ENCODE measurements at regions not wholly inside any gene's neighbourhood (a gene's known extent, or its start where the extent isn't known, plus 50 kb on each side); places are given as distances from the start of the nearest gene placed in this dataset.

DNA sequence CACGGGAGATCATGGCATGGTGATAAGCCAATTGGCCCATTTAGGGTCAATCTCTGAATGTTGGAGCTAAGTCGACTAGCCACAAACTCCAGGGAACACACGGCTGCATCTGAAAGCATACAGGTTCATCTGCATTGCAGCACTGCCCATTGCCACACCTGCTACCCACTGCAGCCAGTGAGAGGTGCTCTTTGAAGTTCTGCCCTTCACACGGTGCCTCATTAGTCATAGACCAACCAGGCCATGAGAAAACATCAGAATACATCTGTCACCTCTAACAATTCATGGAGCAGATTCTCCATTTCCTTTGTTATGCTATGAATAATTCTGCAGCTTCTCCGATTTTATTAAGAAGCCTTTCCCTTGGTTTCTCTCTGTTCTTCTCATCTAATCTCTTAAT is 65.7 kb upstream of the FAM204A start:
- H3K27me3 Mint-ChIP-seq, result peaks cover 11% of the 10 kb centered on the region

DNA sequence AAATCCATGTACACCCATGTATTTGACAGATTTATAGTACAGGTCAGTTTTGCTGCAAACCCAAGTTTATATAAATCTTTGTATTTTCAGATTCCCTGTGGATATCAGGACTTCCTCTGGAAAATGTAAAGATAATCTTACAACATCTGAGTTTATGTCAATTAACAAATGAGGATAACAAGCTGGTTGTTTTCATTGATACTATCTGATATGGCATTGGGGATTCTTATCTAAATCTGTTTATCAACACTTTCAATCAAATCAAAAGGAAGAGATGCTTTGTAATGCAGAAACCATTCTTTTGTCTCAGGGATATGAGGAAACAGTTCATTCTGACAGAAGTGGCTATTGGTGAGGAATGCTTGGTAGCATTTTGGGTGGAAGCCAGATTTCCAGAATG is 64.9 kb upstream of the FAM204A start:
- ChIA-PET POLR2A (no interaction called here), CTCF (no interaction called here)
- no peaks in the 10 kb centered on the region for H3K36me3 Mint-ChIP-seq (ENCODE audit: low read depth)
- H3K9me3 Mint-ChIP-seq, result no peaks in the 10 kb centered on the region
- H3K27ac Mint-ChIP-seq, result no peak overlapping the region
- H3K4me3 Mint-ChIP-seq, result no peak overlapping the region
- H3K4me1 Mint-ChIP-seq, result no peaks in the 10 kb centered on the region
- ATAC-seq (ENCODE audit: low read depth), result no peak
- no peak for DNase-seq
- TF ChIP-seq, protein P1, sequence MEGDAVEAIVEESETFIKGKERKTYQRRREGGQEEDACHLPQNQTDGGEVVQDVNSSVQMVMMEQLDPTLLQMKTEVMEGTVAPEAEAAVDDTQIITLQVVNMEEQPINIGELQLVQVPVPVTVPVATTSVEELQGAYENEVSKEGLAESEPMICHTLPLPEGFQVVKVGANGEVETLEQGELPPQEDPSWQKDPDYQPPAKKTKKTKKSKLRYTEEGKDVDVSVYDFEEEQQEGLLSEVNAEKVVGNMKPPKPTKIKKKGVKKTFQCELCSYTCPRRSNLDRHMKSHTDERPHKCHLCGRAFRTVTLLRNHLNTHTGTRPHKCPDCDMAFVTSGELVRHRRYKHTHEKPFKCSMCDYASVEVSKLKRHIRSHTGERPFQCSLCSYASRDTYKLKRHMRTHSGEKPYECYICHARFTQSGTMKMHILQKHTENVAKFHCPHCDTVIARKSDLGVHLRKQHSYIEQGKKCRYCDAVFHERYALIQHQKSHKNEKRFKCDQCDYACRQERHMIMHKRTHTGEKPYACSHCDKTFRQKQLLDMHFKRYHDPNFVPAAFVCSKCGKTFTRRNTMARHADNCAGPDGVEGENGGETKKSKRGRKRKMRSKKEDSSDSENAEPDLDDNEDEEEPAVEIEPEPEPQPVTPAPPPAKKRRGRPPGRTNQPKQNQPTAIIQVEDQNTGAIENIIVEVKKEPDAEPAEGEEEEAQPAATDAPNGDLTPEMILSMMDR (IDR thresholded peaks at IDR 0.05), result no peak
- intact Hi-C loops (cut with micrococcal nuclease), result no loop called here
- H3K27me3 Mint-ChIP-seq, result peaks cover 11% of the 10 kb centered on the region

More for the DNA sequence above, 65.7 kb upstream of the FAM204A start:
- H3K4me3 Mint-ChIP-seq, result no peak overlapping the region
- H3K9me3 Mint-ChIP-seq, result no peaks in the 10 kb centered on the region
- POLR2A ChIA-PET, result no interaction called here
- DNase-seq (no peak), ATAC-seq (ENCODE audit: low read depth) (no peak)
- CTCF ChIA-PET, result no interaction called here
- intact Hi-C loops (cut with micrococcal nuclease), result no loop called here
- TF ChIP-seq, protein P1 (IDR thresholded peaks at IDR 0.05), result no peak
- no peaks in the 10 kb centered on the region for H3K36me3 Mint-ChIP-seq (ENCODE audit: low read depth)
- H3K4me1 Mint-ChIP-seq, result no peaks in the 10 kb centered on the region
- no peak overlapping the region for H3K27ac Mint-ChIP-seq

DNA sequence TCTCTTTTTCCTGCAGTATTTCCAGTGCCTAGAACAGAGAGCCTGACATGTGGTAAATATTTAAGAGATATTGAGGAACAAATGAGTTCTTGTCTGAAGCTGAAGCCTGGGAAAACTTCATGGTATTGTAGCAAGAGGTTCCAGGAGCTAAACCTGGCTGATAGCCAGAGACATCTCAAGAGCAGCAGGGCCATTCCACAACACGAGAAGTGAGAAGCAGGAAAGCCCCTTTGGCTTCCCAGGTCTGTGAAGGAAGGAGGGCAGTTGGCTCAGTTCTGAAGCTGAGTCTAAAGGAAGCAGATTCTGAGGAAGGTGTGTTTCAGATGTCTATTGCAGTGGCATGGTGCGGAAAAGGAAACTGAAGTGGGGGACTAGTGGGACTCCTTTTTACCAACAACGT is 63.8 kb upstream of the FAM204A start:
- CTCF ChIA-PET, result no interaction called here

DNA sequence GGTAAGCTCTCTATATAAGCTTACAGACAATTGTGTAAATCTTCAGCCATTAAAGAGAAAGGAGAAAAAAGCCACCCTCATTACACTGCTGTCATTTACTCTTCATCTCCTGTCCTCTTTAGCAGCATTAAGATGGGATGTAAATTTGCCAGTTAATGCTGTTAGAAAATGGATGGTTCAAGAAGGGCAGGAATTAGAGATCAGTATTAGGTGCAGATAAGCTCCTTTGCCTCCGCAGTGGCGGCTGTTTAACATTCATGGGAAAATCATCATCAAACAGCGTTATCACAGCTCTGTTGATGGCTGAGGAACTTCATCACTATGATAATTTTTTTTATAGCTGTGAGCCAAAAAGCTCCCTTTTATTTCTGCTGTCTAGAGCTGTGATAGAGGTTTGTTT is 61.8 kb upstream of the FAM204A start:
- Mint-ChIP-seq H3K27ac (no peak overlapping the region), H3K27me3 (peaks cover 9% of the 10 kb centered on the region), H3K4me1 (no peaks in the 10 kb centered on the region), H3K4me3 (no peak overlapping the region), H3K9me3 (peaks cover 5% of the 10 kb centered on the region), H3K36me3 (ENCODE audit: low read depth) (no peaks in the 10 kb centered on the region)
- intact Hi-C loops (cut with micrococcal nuclease), result no loop called here
- ATAC-seq (ENCODE audit: low read depth), result no peak
- TF ChIP-seq, protein P1 (IDR thresholded peaks at IDR 0.05), result no peak
- ChIA-PET CTCF (no interaction called here), POLR2A (no interaction called here)
- DNase-seq, result no peak

More for the DNA sequence above, 63.8 kb upstream of the FAM204A start:
- POLR2A ChIA-PET, result interaction anchor here (0.6 kb wide), 1 partner anchor 1527 kb away, joined by 4 read pairs; no protein-coding TSS in a partner anchor
- TF ChIP-seq, protein P1 (IDR thresholded peaks at IDR 0.05), result no peak
- ATAC-seq (ENCODE audit: low read depth) (no peak), DNase-seq (no peak)
- Mint-ChIP-seq H3K27me3 (peaks cover 13% of the 10 kb centered on the region), H3K27ac (no peak overlapping the region), H3K4me3 (no peak overlapping the region), H3K9me3 (peaks cover 5% of the 10 kb centered on the region), H3K4me1 (no peaks in the 10 kb centered on the region), H3K36me3 (ENCODE audit: low read depth) (no peaks in the 10 kb centered on the region)
- intact Hi-C loops (cut with micrococcal nuclease), result no loop called here

DNA sequence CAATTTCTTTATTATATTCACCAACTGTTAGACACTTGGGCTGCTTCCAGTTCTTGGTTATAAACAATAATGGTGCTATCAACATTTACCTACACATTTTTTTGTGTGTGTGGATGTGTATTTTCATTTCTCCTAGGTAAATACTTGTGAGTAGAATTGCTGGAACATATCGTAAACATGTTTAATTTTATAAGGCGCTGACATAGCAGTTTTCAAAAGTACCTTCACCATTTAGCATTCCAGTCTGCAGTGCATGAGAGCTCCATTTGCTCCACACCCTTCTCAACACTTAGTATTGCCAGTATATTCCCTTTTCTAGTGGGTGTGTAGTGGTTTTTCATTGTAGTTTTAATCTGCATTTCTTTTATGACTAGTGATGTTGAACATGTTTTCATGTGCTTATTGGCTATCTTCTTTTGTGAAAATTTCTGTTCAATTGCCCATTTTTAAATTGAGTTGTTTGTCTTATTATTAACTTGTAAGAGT is 59.6 kb upstream of the FAM204A start:
- TF ChIP-seq, protein P1 (IDR thresholded peaks at IDR 0.05), result no peak

More for the DNA sequence above, 59.6 kb upstream of the FAM204A start:
- no peaks in the 10 kb centered on the region for H3K4me1 Mint-ChIP-seq
- ChIA-PET POLR2A (no interaction called here), CTCF (no interaction called here)
- intact Hi-C loops (cut with micrococcal nuclease), result no loop called here
- ATAC-seq (ENCODE audit: low read depth) (no peak), DNase-seq (no peak)
- no peak overlapping the region for H3K4me3 Mint-ChIP-seq
- no peaks in the 10 kb centered on the region for H3K36me3 Mint-ChIP-seq (ENCODE audit: low read depth)
- H3K27ac Mint-ChIP-seq, result no peak overlapping the region
- peaks cover 5% of the 10 kb centered on the region for H3K9me3 Mint-ChIP-seq
- peaks cover 7% of the 10 kb centered on the region for H3K27me3 Mint-ChIP-seq
